HG02870 (cell line): ENCODE measurements at regions not wholly inside any gene's neighbourhood (a gene's known extent, or its start where the extent isn't known, plus 50 kb on each side); places are given as distances from the start of the nearest gene placed in this dataset.

ENCODE experiments used
- ATAC-seq: cut with Tn5 transposase; IDR thresholded peaks from one replicate; pipeline ENCODE4 v1.9.1; 2021; ENCODE audit warnings: mild to moderate bottlenecking, moderate library complexity; ENCODE audit not compliant: unreplicated experiment

- no peak for ATAC-seq
Observed at GRCh38 chr20:9920866-9921265, 82.0 kb upstream of the PAK5 start.

DNA sequence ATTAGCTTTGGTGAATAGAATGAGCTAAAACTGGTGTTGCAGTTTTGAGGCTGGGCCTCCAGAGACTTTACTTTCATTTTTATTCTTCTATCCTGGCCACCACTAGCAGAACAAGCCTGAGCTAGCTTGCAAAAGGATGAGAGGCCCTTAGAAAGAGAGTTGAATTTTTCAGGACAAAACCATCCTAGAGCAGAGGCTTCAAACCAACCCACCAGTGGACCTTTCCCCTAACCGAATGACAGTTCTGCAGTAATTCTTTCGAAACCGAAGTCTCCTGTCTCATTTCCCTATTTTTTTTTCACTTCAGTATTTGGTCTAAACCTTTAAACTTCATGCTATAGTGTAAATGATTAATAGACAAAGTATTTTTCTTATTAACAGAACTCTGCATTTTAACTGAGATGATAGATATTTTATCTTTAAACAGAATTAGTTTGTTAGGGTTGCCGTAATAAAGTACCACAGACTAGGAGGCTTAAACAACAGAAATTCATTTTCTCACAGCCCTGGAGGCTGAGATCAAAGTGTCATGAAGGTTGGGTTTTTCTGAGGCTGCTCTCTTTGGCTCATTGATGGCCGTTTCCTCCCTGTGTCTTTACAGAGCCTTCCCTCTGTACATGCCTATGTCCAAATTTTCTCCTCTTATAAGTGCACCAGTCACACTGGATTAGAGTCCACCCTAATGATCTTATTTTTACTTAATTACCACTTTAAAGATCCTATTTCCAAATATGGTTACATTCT is 80.6 kb upstream of the PAK5 start:
- ATAC-seq, result peak; percentile 87

- ATAC-seq, result peak; percentile 47
Observed at GRCh38 chr20:9918348-9918747, 79.5 kb upstream of the PAK5 start.

- no peak for ATAC-seq
Observed at GRCh38 chr20:9916761-9917160, 77.9 kb upstream of the PAK5 start.

GRCh38 chr20:9912858-9913434 is 74.1 kb upstream of the PAK5 start:
- ATAC-seq, result peak; percentile 67

GRCh38 chr20:9912290-9912689 is 73.4 kb upstream of the PAK5 start:
- no peak for ATAC-seq

- ATAC-seq, result no peak
Observed at GRCh38 chr20:9911519-9911918, 72.6 kb upstream of the PAK5 start.

DNA sequence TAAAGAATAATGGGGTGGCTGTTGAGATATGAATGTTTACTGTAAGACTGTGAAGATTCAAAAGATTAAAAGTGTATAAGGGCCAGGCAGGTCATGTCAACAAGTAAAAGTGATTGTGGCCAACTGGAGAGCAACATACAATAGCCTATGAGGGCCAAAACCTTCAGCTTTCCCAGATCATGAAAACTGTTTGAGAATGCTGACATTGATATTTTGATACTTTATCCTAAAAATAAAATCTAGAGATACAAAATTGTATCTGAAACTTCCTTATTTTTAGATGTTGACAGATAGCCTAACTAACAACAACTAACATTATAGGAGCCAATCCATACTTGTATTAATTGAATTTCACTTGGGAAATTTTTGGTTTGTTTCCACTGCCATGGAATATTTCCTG is 70.3 kb upstream of the PAK5 start:
- ATAC-seq, result no peak

DNA sequence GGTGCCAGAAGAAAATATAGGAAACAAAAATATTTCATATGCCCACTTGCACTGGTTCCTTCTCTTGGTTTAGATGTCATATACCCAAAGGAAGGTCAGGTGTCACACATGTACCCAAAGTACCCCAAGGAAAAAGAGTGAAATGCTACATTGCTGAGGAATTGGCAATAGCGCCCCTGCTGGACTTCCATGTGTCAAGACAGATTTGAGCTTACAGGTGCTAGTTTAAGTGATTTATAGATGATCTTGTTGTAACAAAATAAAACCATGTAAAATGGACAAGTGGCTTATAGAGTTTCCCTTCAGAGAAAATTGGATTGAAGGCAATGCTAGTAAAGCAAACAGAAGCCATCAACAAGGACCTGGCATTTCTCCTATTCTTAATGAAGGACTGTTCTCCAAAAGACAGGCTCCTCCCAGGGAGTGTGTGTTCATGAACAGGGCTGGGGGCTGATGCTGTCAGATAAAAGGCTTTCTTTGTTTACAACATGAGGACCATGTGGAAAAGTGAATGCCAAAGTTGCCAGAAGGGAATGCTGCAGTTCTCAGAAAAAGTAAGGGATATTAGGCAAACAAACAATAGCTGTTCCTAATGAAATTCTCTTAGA is 64.3 kb upstream of the PAK5 start:
- ATAC-seq, result peak; percentile 57

DNA sequence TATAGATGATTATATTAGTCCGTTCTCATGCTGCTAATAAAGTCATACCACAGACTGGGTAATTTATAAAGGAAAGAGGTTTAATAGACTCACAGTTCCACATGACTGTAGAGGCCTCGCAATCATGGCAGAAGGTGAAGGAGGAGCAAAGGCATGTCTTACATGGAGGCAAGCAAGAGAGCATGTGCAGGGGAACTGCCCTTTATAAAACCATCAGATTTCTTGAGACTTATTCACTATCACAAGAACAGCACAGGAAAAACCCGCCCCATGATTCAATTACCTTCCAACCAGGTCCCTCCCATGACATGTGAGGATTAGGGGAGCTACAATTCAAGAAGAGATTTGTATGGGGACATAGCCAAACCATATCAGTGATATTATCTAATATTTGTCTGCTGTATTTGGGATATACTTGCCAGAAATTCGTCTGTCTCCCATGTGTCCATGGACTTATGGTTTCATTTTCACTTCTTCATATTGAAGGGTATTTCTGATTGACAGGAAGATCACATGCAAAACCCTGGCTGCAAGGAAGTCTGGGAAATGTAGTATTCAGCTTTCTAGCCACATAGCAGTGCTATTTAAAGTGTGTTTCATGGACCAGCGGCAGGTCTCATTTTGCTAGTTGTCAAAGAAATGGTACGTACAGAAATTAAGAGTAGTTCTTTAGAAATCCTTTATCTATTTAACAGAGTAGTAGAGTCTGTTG is 50.5 kb upstream of the PAK5 start:
- no peak for ATAC-seq
